Activated CD4-positive, alpha-beta T cell treated with anti-CD3 and anti-CD28 coated beads, Interleukin-2, Interleukin-6, amounts not matched to agents 100 ng/mL and 50 ng/mL, durations not matched to agents 16 hours and 8 hours (primary cell): ENCODE measurements at regions not wholly inside any gene's neighbourhood (a gene's known extent, or its start where the extent isn't known, plus 50 kb on each side); places are given as distances from the start of the nearest gene placed in this dataset.

ENCODE experiments used
- DNase-seq: peaks from one replicate; pipeline ENCODE4 v3.0.0-alpha.2; 2020

GRCh38 chr14:101463566-101464171 is 97.6 kb upstream of the DIO3 start:
- no peak for DNase-seq

GRCh38 chr14:101464310-101464983 is 96.8 kb upstream of the DIO3 start:
- no peak for DNase-seq

- no peak for DNase-seq
These were observed 96.1 kb upstream of the DIO3 start for GRCh38 chr14:101464984-101465794.

GRCh38 chr14:101465795-101466448 is 95.4 kb upstream of the DIO3 start:
- DNase-seq: no peak

GRCh38 chr14:101466456-101467180 is 94.7 kb upstream of the DIO3 start:
- no peak for DNase-seq

GRCh38 chr14:101467181-101467926 is 93.9 kb upstream of the DIO3 start:
- DNase-seq: no peak

- no peak for DNase-seq
These were observed 91.7 kb upstream of the DIO3 start for GRCh38 chr14:101469382-101470247.

GRCh38 chr14:101470266-101470665 is 91.0 kb upstream of the DIO3 start:
- no peak for DNase-seq

GRCh38 chr14:101471723-101472517 is 89.4 kb upstream of the DIO3 start:
- DNase-seq: no peak

- no peak for DNase-seq
These were observed 88.8 kb upstream of the DIO3 start for GRCh38 chr14:101472518-101472849.

GRCh38 chr14:101473045-101473729 is 88.1 kb upstream of the DIO3 start:
- DNase-seq: no peak

GRCh38 chr14:101473795-101474562 is 87.3 kb upstream of the DIO3 start:
- DNase-seq: no peak

GRCh38 chr14:101474563-101475455 is 86.5 kb upstream of the DIO3 start:
- DNase-seq: no peak

- no peak for DNase-seq
These were observed 85.6 kb upstream of the DIO3 start for GRCh38 chr14:101475456-101476257.

- no peak for DNase-seq
These were observed 84.9 kb upstream of the DIO3 start for GRCh38 chr14:101476258-101476915.

GRCh38 chr14:101476916-101477553 is 84.3 kb upstream of the DIO3 start:
- DNase-seq: no peak
